ENCODE measurements at regions not wholly inside any gene's neighbourhood (a gene's known extent, or its start where the extent isn't known, plus 50 kb on each side); places are given as distances from the start of the nearest gene placed in this dataset.
A peak's percentile ranks its signal among the peaks of the same experiment; 100 is the strongest.

DNA sequence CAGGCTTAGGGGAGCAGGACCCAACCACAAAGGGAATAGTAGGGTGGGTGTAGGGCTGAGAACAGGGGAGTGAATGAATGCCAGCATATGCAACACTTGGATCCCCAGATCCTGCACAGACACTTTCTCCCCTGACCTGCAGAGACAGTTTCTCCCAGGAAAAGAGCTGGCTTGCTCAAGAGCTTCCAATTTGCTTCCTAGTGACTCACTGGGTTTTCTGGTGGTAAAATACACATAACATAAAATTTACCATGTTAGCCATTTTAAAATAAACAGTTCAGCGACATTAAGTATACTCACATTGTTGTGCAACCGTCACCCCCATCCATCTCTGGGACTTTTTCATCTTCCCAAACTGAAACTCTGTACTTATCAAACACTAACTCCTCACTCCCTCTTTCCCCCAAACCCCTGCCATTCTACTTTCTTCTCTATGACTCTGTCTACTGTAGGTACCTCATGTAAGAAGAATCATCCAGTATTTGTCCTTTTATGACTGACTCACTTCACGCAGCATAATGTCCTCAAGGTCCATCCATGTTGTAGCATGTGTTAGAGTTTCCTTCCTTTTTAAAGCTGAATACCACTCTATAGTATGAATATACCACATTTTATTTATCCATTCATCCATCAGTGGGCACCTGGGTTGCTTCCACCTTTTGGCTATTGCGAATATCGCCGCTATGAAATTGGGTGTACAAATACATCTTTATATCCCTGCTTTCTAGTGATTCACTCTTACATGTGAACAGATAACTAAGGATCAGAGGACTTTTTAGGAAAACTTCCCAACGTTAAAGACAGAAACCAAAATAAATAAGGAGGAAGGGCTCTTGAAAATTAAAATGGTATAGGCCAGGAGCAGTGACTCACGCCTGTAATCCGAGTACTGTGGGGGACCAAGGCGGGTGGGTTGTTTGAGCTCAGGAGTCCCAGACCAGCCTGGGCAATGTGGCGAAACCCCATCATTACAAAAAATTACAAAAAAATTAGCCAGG is 95.6 kb upstream of the TJP1 start:
- Histone ChIP-seq H3K79me1 (replicated peaks; ENCODE audit: low read length, poor library complexity, severe bottlenecking) (no peaks in the 10 kb centered on the region), H3K27me3 (ENCODE audit: control insufficient read depth in 1 of 2, insufficient read depth in 1 of 2, low read length in 2 of 2) (peaks cover 0 to 19% of the 10 kb centered on the region in 2 experiments), H2BK120ac (ENCODE audit: low read depth, low read length) (no peak overlapping the region), H4K8ac (ENCODE audit: low read length) (peak overlapping the region; percentile 7), H2BK15ac (ENCODE audit: low read depth, poor library complexity, severe bottlenecking) (peak overlapping the region; percentile 15), H3K9ac (ENCODE audit: low read length) (no peak overlapping the region), H3K4me1 (ENCODE audit: control insufficient read depth, insufficient read depth, low read depth, low read length) (peaks cover 21% of the 10 kb centered on the region), H3K36me3 (ENCODE audit: control insufficient read depth in 1 of 2, insufficient read depth in 2 of 2, low read depth in 1 of 2, low read length in 2 of 2) (no peaks in the 10 kb centered on the region), H2AFZ (ENCODE audit: low read depth, low read length) (no peak overlapping the region), H3K23ac (ENCODE audit: low read length in 2 of 2) (no peak overlapping the region), H2BK5ac (ENCODE audit: low read depth, low read length, poor library complexity, severe bottlenecking) (no peak overlapping the region), H4K91ac (ENCODE audit: low read length) (no peak overlapping the region), H3K27ac (ENCODE audit: low read length, poor library complexity, severe bottlenecking) (no peak overlapping the region), H2BK12ac (ENCODE audit: low read length in 2 of 2) (peak overlapping the region in 1 of 2 experiments; percentile 79), H2AK5ac (ENCODE audit: low read length, severe bottlenecking) (no peak overlapping the region), H3K4me3 (ENCODE audit: insufficient read depth in 1 of 2, low read depth in 1 of 2, low read length in 2 of 2) (no peak overlapping the region), H3K18ac (ENCODE audit: low read depth in 1 of 2, low read length in 2 of 2) (peak overlapping the region in 1 of 2 experiments; percentile 63), H3K4me2 (ENCODE audit: low read length, poor library complexity, severe bottlenecking) (no peak overlapping the region), H3K14ac (ENCODE audit: low read length in 2 of 2) (no peak overlapping the region), H3K4ac (ENCODE audit: low read depth in 1 of 2, low read length in 2 of 2) (no peak overlapping the region), H3K9me3 (ENCODE audit: control insufficient read depth, low read length) (no peaks in the 10 kb centered on the region)
- 67% methylated on average over 8 of the region's 11 CpGs for WGBS
- peak; percentile 85 for DNase-seq

DNA sequence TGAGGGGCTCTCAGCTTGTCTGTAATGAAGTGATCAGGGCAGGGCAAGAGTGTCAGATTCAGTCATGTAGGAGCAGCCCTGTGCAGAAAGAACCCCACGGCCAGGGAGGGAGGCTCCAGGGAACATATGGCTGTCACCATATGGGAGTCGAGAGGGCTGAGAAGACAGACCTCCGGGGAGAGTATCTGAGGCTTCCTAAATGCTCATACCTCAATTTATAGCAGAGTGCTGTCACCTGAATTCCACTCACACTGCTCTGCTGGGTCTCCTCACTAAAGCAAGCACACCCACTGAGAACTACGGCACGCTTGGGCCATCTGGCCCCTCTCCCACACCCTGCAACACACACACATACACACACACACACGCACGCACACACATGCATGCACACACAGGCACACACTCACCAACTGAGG is 92.3 kb upstream of the TJP1 start:
- peak overlapping the region in 1 of 2 experiments; percentile 13 for H3K4ac ChIP-seq (ENCODE audit: low read depth in 1 of 2, low read length in 2 of 2)
- no peak overlapping the region for H2BK120ac ChIP-seq (ENCODE audit: low read depth, low read length)
- no peak overlapping the region for H3K27ac ChIP-seq (ENCODE audit: low read length, poor library complexity, severe bottlenecking)
- no peak overlapping the region for H3K23ac ChIP-seq (ENCODE audit: low read length in 2 of 2)
- H4K8ac ChIP-seq (ENCODE audit: low read length), result no peak overlapping the region
- no peak overlapping the region for H3K4me2 ChIP-seq (ENCODE audit: low read length, poor library complexity, severe bottlenecking)
- no peak overlapping the region for H4K91ac ChIP-seq (ENCODE audit: low read length)
- no peak overlapping the region for H3K9ac ChIP-seq (ENCODE audit: low read length)
- peak overlapping the region in 1 of 2 experiments; percentile 39 for H3K14ac ChIP-seq (ENCODE audit: low read length in 2 of 2)
- H2BK12ac ChIP-seq (ENCODE audit: low read length in 2 of 2), result peak overlapping the region in 1 of 2 experiments; percentile 29
- no peaks in the 10 kb centered on the region for H3K27me3 ChIP-seq (ENCODE audit: control insufficient read depth in 1 of 2, insufficient read depth in 1 of 2, low read length in 2 of 2)
- H2AFZ ChIP-seq (ENCODE audit: low read depth, low read length), result no peak overlapping the region
- no peak overlapping the region for H2BK15ac ChIP-seq (ENCODE audit: low read depth, poor library complexity, severe bottlenecking)
- no peaks in the 10 kb centered on the region for H3K36me3 ChIP-seq (ENCODE audit: control insufficient read depth in 1 of 2, insufficient read depth in 2 of 2, low read depth in 1 of 2, low read length in 2 of 2)
- 83% methylated on average over 7 of the region's 7 CpGs for WGBS
- H3K4me3 ChIP-seq (ENCODE audit: insufficient read depth in 1 of 2, low read depth in 1 of 2, low read length in 2 of 2), result no peak overlapping the region
- peaks cover 10% of the 10 kb centered on the region for H3K4me1 ChIP-seq (ENCODE audit: control insufficient read depth, insufficient read depth, low read depth, low read length)
- H2BK5ac ChIP-seq (ENCODE audit: low read depth, low read length, poor library complexity, severe bottlenecking), result no peak overlapping the region
- no peak for DNase-seq
- H3K9me3 ChIP-seq (ENCODE audit: control insufficient read depth, low read length), result no peaks in the 10 kb centered on the region
- H2AK5ac ChIP-seq (ENCODE audit: low read length, severe bottlenecking), result no peak overlapping the region
- H3K79me1 ChIP-seq (replicated peaks; ENCODE audit: low read length, poor library complexity, severe bottlenecking), result no peaks in the 10 kb centered on the region
- H3K18ac ChIP-seq (ENCODE audit: low read depth in 1 of 2, low read length in 2 of 2), result no peak overlapping the region

DNA sequence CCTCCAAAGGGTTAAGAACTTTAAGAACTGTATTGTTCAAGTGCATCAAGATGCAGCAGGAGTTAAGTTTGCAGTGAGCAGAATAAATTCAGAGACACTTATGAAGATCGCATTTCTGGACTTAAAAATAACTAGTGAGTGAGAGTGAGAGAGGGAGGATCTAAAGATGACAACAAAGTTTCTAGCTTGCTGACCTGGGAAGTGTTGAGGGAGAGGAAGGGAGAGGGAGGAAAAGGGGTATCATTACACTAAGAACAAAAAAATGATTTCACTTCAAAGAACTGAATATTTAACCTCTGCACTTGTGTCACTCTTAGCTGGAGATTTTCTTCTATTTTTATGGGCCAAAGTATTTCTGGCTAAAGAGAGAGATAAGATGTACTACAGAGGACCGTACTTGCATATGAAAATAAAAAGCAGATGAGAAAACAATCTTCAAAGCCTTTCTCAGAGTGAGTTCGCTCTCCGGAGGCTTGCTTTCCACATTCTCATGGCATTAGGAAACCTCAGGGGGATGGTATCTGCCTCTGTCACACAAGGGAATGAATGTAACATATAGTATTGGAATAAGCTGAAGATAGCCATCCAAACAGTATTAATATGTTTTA is 91.4 kb upstream of the TJP1 start:
- Histone ChIP-seq H3K27me3 (ENCODE audit: control insufficient read depth in 1 of 2, insufficient read depth in 1 of 2, low read length in 2 of 2) (no peaks in the 10 kb centered on the region), H2BK120ac (ENCODE audit: low read depth, low read length) (no peak overlapping the region), H3K79me1 (replicated peaks; ENCODE audit: low read length, poor library complexity, severe bottlenecking) (no peaks in the 10 kb centered on the region), H3K9ac (ENCODE audit: low read length) (peak overlapping the region; percentile 11), H3K4me3 (ENCODE audit: insufficient read depth in 1 of 2, low read depth in 1 of 2, low read length in 2 of 2) (peak overlapping the region in 1 of 2 experiments; percentile 16), H3K14ac (ENCODE audit: low read length in 2 of 2) (no peak overlapping the region), H2BK5ac (ENCODE audit: low read depth, low read length, poor library complexity, severe bottlenecking) (no peak overlapping the region), H2BK12ac (ENCODE audit: low read length in 2 of 2) (no peak overlapping the region), H3K23ac (ENCODE audit: low read length in 2 of 2) (no peak overlapping the region), H3K9me3 (ENCODE audit: control insufficient read depth, low read length) (no peaks in the 10 kb centered on the region), H2BK15ac (ENCODE audit: low read depth, poor library complexity, severe bottlenecking) (no peak overlapping the region), H3K4ac (ENCODE audit: low read depth in 1 of 2, low read length in 2 of 2) (no peak overlapping the region), H4K91ac (ENCODE audit: low read length) (no peak overlapping the region), H3K18ac (ENCODE audit: low read depth in 1 of 2, low read length in 2 of 2) (no peak overlapping the region), H3K36me3 (ENCODE audit: control insufficient read depth in 1 of 2, insufficient read depth in 2 of 2, low read depth in 1 of 2, low read length in 2 of 2) (no peaks in the 10 kb centered on the region), H2AFZ (ENCODE audit: low read depth, low read length) (no peak overlapping the region), H3K4me2 (ENCODE audit: low read length, poor library complexity, severe bottlenecking) (no peak overlapping the region), H4K8ac (ENCODE audit: low read length) (no peak overlapping the region), H3K4me1 (ENCODE audit: control insufficient read depth, insufficient read depth, low read depth, low read length) (peaks cover 10% of the 10 kb centered on the region), H2AK5ac (ENCODE audit: low read length, severe bottlenecking) (no peak overlapping the region), H3K27ac (ENCODE audit: low read length, poor library complexity, severe bottlenecking) (peak overlapping the region; percentile 54)
- 33% methylated on average over 4 of the region's 4 CpGs for WGBS
- peak; percentile 54 for DNase-seq

DNA sequence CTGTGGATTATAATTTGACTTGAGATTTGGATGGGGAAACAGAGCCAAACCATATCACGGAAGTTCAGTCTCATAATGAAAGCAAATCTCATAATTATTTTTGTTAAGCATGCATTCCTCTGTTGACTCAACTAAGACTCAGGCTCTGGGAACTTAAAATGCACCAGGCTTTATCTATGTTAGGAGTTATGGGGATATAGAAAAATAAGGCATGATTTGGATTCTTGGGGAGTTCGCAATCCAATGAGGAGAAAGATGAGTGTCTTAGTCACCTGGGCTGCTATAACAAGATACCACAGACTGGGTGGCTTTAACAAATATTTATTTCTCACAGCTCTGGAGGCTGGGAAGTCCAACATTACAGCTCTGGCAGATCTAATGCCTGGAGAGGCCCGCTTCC is 89.4 kb upstream of the TJP1 start:
- no peak overlapping the region for H4K8ac ChIP-seq (ENCODE audit: low read length)
- H3K4me2 ChIP-seq (ENCODE audit: low read length, poor library complexity, severe bottlenecking), result no peak overlapping the region
- H2BK15ac ChIP-seq (ENCODE audit: low read depth, poor library complexity, severe bottlenecking), result no peak overlapping the region
- H3K4me1 ChIP-seq (ENCODE audit: control insufficient read depth, insufficient read depth, low read depth, low read length), result peaks cover 6% of the 10 kb centered on the region
- no peaks in the 10 kb centered on the region for H3K79me1 ChIP-seq (replicated peaks; ENCODE audit: low read length, poor library complexity, severe bottlenecking)
- no peak overlapping the region for H2BK5ac ChIP-seq (ENCODE audit: low read depth, low read length, poor library complexity, severe bottlenecking)
- no peak overlapping the region for H2BK120ac ChIP-seq (ENCODE audit: low read depth, low read length)
- no peak overlapping the region for H3K4me3 ChIP-seq (ENCODE audit: insufficient read depth in 1 of 2, low read depth in 1 of 2, low read length in 2 of 2)
- no peak overlapping the region for H3K23ac ChIP-seq (ENCODE audit: low read length in 2 of 2)
- DNase-seq, result no peak
- no peak overlapping the region for H3K4ac ChIP-seq (ENCODE audit: low read depth in 1 of 2, low read length in 2 of 2)
- H3K27me3 ChIP-seq (ENCODE audit: control insufficient read depth in 1 of 2, insufficient read depth in 1 of 2, low read length in 2 of 2), result no peaks in the 10 kb centered on the region
- no peaks in the 10 kb centered on the region for H3K36me3 ChIP-seq (ENCODE audit: control insufficient read depth in 1 of 2, insufficient read depth in 2 of 2, low read depth in 1 of 2, low read length in 2 of 2)
- no peak overlapping the region for H3K9ac ChIP-seq (ENCODE audit: low read length)
- no peak overlapping the region for H3K14ac ChIP-seq (ENCODE audit: low read length in 2 of 2)
- H2AK5ac ChIP-seq (ENCODE audit: low read length, severe bottlenecking), result no peak overlapping the region
- no peak overlapping the region for H3K18ac ChIP-seq (ENCODE audit: low read depth in 1 of 2, low read length in 2 of 2)
- H2BK12ac ChIP-seq (ENCODE audit: low read length in 2 of 2), result no peak overlapping the region
- H3K9me3 ChIP-seq (ENCODE audit: control insufficient read depth, low read length), result no peaks in the 10 kb centered on the region
- WGBS, result 50% methylated on average over 2 of the region's 3 CpGs
- no peak overlapping the region for H3K27ac ChIP-seq (ENCODE audit: low read length, poor library complexity, severe bottlenecking)
- H2AFZ ChIP-seq (ENCODE audit: low read depth, low read length), result no peak overlapping the region
- H4K91ac ChIP-seq (ENCODE audit: low read length), result no peak overlapping the region
